Breast epithelium (tissue), 4 donors: ENCODE measurements at regions not wholly inside any gene's neighbourhood (a gene's known extent, or its start where the extent isn't known, plus 50 kb on each side); places are given as distances from the start of the nearest gene placed in this dataset.

Experiments used
- DNase-seq, 2 donors: peaks; one replicate each; pipeline ENCODE4 v3.0.0-alpha.2; 2019; ENCODE audit warnings: low spot score in 2 of 2
- H3K27ac ChIP-seq, 2 donors: fragments of 200-600 bp; sonication (generic) in 1 of 2; one replicate each; pipeline ENCODE4 v1.5.1; 2016 to 2019; ENCODE audit warnings: mild to moderate bottlenecking in 1 of 2
- H3K27me3 ChIP-seq, 2 donors: fragments of 200-600 bp; sonication (generic) in 1 of 2; one replicate each; pipeline versions ENCODE4 v1.5.1 to v1.6.0; 2017 to 2019; ENCODE audit warnings: control low read depth in 1 of 2, mild to moderate bottlenecking in 1 of 2
- H3K36me3 ChIP-seq: fragments of 200-600 bp; one replicate; pipeline ENCODE4 v1.5.1; 2019
- H3K4me1 ChIP-seq, 2 donors: fragments of 200-600 bp; sonication (generic); one replicate each; pipeline ENCODE4 v1.5.1; 2016 to 2019; ENCODE audit warnings: control low read depth in 1 of 2
- H3K4me3 ChIP-seq, 3 donors: fragments of 200-600 bp; sonication (generic); 1 replicate in 2 of 3; 2 replicates in 1 of 3; pipeline ENCODE4 v1.5.1; 2016 to 2019; ENCODE audit warnings: mild to moderate bottlenecking in 3 of 3, moderate library complexity in 2 of 3
- H3K9me3 ChIP-seq, 2 donors: fragments of 200-600 bp; sonication (generic) in 1 of 2; one replicate each; pipeline ENCODE4 v1.5.1; 2016 to 2019; ENCODE audit warnings: control low read depth in 1 of 2
- POLR2A ChIP-seq: fragments of 450-650 bp; IDR thresholded peaks from one replicate; pipeline ENCODE4 v1.6.1; 2016; ENCODE audit warnings: antibody characterized with exemption, mild to moderate bottlenecking, moderate library complexity
- POLR2AphosphoS5 ChIP-seq, 3 donors: sonication (generic); formaldehyde crosslinking; IDR thresholded peaks; one replicate each; pipeline ENCODE4 v1.6.1; 2017; ENCODE audit warnings: antibody characterized with exemption in 3 of 3
- intact Hi-C: fragments of 100-400 bp; cut with DNase I; formaldehyde crosslinking; loops from one replicate; pipeline ENCODE4 v1.15.1; 2023; ENCODE audit warnings: low total_unique reads
- TF ChIP-seq, protein P1 (sequence below), 3 donors: fragments of 450-650 bp; IDR thresholded peaks; one replicate each; pipeline ENCODE4 v1.5.1; 2016 to 2017; ENCODE audit warnings: antibody characterized with exemption in 3 of 3, mild to moderate bottlenecking in 3 of 3, moderate library complexity in 3 of 3

DNA sequence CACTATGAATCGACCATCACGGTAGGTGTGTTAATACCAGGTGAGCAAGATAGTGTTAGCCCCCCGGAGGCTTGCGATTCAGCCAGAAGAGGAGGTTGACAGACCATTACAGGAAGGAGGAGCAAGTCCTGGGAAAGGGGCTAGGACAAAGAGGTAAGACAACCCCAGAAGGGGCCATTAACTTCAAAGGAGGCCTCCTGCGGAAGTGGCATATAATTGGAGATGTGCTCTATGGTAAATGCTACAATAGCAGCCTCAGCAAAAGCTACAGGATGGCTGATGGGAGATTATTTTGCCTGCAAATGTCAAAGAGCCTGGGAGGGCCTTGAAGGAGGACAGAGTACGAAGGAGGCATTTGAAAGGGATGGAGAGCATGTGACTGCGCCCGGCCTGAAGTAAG is 108.6 kb upstream of the CITED2 start:
- no peak overlapping the region for H3K27ac ChIP-seq
- H3K4me1 ChIP-seq, result no peaks in the 10 kb centered on the region
- no peaks in the 10 kb centered on the region for H3K36me3 ChIP-seq
- H3K9me3 ChIP-seq, result no peaks in the 10 kb centered on the region
- H3K4me3 ChIP-seq, result no peak overlapping the region
- TF ChIP-seq, protein P1, sequence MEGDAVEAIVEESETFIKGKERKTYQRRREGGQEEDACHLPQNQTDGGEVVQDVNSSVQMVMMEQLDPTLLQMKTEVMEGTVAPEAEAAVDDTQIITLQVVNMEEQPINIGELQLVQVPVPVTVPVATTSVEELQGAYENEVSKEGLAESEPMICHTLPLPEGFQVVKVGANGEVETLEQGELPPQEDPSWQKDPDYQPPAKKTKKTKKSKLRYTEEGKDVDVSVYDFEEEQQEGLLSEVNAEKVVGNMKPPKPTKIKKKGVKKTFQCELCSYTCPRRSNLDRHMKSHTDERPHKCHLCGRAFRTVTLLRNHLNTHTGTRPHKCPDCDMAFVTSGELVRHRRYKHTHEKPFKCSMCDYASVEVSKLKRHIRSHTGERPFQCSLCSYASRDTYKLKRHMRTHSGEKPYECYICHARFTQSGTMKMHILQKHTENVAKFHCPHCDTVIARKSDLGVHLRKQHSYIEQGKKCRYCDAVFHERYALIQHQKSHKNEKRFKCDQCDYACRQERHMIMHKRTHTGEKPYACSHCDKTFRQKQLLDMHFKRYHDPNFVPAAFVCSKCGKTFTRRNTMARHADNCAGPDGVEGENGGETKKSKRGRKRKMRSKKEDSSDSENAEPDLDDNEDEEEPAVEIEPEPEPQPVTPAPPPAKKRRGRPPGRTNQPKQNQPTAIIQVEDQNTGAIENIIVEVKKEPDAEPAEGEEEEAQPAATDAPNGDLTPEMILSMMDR (IDR thresholded peaks at IDR 0.05), result no peak
- no peak for TF ChIP-seq POLR2A
- no peak for TF ChIP-seq POLR2AphosphoS5 (IDR thresholded peaks at IDR 0.05)
- no peak for DNase-seq
- H3K27me3 ChIP-seq, result no peaks in the 10 kb centered on the region
- intact Hi-C loops, result no loop called here

- Histone ChIP-seq H3K27ac (no peak overlapping the region), H3K36me3 (no peaks in the 10 kb centered on the region), H3K9me3 (no peaks in the 10 kb centered on the region), H3K4me3 (no peak overlapping the region), H3K4me1 (no peaks in the 10 kb centered on the region), H3K27me3 (no peaks in the 10 kb centered on the region)
- TF ChIP-seq, protein P1 (IDR thresholded peaks at IDR 0.05), result no peak
- no peak for TF ChIP-seq POLR2AphosphoS5 (IDR thresholded peaks at IDR 0.05)
- TF ChIP-seq POLR2A, result no peak
- intact Hi-C loops, result no loop called here
- no peak for DNase-seq
Observed at GRCh38 chr6:139482287-139482686, 107.8 kb upstream of the CITED2 start.

DNA sequence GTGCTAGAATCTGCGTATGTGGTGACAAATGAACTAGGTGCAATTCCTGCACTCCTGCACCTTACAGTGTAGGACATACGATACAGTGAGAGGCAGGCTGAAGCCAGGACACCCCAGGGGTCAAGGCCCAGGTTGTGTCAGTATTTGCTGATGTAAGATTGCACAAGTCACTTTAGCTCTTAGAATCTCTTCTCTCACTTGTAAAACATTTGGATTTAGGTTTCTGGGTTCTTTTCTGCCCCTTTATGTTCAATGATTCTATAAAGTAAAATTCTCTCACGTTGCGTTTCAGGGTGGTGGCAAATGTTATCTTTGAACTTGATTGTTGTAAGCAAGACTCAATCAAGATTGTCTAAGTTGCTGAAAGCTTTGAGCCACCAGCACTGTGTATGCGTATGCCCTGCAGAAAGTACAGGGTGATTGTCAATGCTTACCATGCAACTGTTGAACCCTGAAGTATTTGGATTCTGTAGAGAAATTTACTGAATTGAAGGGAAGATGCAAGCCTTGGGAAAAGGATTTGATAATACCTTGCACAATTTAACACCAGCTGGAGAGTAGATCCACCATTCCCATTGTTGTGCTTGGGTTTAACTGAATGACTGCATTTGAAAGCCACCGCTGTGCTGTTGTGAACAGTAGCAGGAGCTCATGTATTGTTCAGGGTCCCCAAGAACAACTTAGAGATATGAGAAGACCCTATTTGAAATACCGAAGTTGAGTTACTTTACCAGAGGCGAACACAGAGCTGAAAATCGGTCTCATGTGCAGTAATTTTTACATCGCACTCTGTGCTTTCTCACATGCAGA is 106.1 kb upstream of the CITED2 start:
- Histone ChIP-seq H3K27me3 (no peaks in the 10 kb centered on the region), H3K4me1 (no peaks in the 10 kb centered on the region), H3K4me3 (no peak overlapping the region), H3K36me3 (no peaks in the 10 kb centered on the region), H3K9me3 (no peaks in the 10 kb centered on the region), H3K27ac (no peak overlapping the region)
- intact Hi-C loops, result no loop called here
- DNase-seq, result no peak
- no peak for TF ChIP-seq POLR2A
- TF ChIP-seq, protein P1 (IDR thresholded peaks at IDR 0.05), result no peak
- TF ChIP-seq POLR2AphosphoS5 (IDR thresholded peaks at IDR 0.05), result no peak

GRCh38 chr6:139479433-139480222 is 105.2 kb upstream of the CITED2 start:
- Histone ChIP-seq H3K9me3 (no peaks in the 10 kb centered on the region), H3K4me3 (no peak overlapping the region), H3K36me3 (no peaks in the 10 kb centered on the region), H3K27ac (no peak overlapping the region), H3K4me1 (no peaks in the 10 kb centered on the region), H3K27me3 (no peaks in the 10 kb centered on the region)
- no peak for TF ChIP-seq POLR2AphosphoS5 (IDR thresholded peaks at IDR 0.05)
- TF ChIP-seq POLR2A, result no peak
- TF ChIP-seq, protein P1 (IDR thresholded peaks at IDR 0.05), result no peak
- no peak for DNase-seq
- intact Hi-C loops, result no loop called here

GRCh38 chr6:139475646-139476045 is 101.2 kb upstream of the CITED2 start:
- intact Hi-C loops, result no loop called here
- H3K4me3 ChIP-seq, result no peak overlapping the region
- H3K27ac ChIP-seq, result no peak overlapping the region
- TF ChIP-seq, protein P1 (IDR thresholded peaks at IDR 0.05), result no peak
- TF ChIP-seq POLR2A (no peak), POLR2AphosphoS5 (IDR thresholded peaks at IDR 0.05) (no peak)
- H3K27me3 ChIP-seq, result no peaks in the 10 kb centered on the region
- H3K9me3 ChIP-seq, result no peaks in the 10 kb centered on the region
- no peak for DNase-seq
- no peaks in the 10 kb centered on the region for H3K4me1 ChIP-seq
- H3K36me3 ChIP-seq, result no peaks in the 10 kb centered on the region
